Hematopoietic multipotent progenitor cell treated with erythropoietin and hydrocortisone succinate and interleukin-3 and kit ligand, for 4 days (in vitro differentiated cells): ENCODE measurements at regions not wholly inside any gene's neighbourhood (a gene's known extent, or its start where the extent isn't known, plus 50 kb on each side); places are given as distances from the start of the nearest gene placed in this dataset.
A peak's percentile ranks its signal among the peaks of the same experiment; 100 is the strongest.
"Not testable (repeated sequence)": the region's sequence is repeated elsewhere in the genome, so short reads cannot be mapped to it uniquely, and the experiment has no call there.

Source experiments
- DNase-seq: peaks from one replicate; pipeline ENCODE4 v3.0.0-alpha.2; 2015

DNA sequence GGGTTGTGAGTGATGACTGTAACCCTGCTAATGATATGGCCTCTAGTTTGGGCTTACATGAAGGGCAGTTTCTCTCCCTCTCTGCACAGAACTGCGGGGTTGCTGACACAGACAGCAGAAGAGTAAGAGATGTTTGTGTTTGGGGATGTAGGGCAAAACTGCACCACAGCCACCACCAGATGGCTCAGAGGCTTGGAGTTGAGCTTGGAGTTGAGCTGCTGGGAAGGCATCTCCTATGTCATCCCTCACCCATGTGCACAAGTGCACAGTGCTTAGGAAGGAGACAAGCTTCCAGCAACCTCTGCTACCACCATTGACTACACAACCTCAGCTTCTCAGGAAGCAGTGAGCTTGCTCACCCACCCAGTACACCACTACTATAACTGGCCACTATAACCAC lies 303.9 kb upstream of the DEFB112 start:
- DNase-seq: no peak

DNA sequence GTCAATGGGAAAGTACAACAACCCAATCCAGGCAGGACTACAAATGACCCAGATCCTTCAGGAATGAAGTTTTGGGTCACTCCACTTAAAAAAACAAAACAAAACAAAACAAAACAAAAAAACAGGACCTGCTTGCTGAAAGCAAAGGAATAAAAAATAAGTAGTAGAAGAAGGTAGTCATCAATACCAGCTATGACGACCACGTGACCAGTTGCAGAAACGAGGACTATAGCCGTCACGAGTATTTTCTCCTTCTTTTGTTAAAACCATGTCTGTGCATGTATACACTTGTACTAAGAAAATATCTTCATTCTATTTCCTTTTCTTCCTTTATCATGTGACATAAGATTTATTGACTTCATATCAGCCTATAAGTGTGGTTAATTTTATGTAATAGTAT lies 308.4 kb upstream of the DEFB112 start:
- no peak for DNase-seq

DNA sequence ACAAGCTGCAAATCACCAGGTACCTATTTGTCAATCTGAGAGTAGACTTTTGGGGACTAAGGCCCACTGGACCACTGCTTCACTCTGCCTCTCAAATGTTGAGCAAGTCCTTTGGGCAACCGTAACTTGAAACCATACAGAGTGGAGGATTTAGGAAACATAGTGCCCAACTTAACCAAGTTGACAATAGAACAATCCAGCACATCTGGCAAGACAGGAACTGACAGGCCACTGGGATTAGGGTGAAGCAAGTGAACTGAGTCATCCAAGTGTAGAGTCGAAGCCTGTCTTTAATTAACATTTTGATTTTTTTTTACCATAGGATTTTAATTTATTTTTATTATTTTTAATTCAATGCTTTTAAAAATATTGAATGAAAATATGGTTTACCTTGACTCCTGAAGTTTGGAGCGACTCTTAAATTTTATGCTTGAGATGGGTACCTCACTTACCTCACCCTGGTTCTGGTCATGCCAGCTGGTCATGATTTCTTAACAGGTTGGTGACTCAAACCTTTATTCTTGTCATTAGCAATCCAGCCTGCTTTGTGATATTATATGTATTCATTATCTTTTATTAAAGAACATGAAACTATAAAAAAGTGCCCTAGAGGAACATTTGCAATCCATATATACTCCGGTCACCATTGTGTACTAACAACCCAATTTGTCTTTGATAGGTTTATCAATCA lies 312.1 kb upstream of the DEFB112 start:
- DNase-seq: no peak

DNA sequence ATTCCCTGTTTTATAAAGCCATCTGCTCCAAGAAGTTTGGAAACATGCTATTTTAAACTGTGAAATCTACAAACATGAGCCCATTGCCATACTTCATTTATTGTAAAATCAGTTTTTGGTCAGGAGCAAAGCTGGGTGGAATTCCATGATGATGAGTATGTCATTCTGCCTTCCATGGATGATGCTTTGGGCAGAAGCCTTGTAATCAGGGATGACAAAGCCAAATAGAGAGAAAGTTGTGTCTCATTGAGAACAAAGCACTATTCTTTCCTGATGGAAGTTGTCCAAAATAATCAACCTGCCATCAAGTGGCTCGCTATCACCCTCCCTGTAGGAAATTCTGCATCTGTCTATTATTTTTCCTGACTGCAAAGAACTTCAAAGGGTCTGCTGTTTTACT lies 313.0 kb upstream of the DEFB112 start:
- DNase-seq: no peak

DNA sequence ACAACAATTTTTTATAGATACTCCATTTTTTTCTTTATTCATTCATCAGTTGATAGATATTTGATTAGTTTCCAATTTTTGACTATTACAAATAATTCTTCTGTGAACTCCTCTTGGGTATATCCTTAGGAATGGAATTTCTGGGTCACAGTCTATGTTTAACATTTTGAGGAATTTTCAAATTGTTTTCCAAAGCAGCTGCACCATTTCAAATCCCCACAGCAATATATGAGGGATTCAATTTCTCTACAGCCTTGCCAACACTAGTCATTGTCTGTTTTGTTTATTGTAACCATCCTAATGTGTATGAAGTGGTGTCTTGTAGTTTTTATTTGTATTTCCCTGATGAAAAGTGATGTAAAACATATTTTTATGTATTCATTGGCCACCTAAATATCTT lies 320.3 kb upstream of the DEFB112 start:
- DNase-seq: no peak

DNA sequence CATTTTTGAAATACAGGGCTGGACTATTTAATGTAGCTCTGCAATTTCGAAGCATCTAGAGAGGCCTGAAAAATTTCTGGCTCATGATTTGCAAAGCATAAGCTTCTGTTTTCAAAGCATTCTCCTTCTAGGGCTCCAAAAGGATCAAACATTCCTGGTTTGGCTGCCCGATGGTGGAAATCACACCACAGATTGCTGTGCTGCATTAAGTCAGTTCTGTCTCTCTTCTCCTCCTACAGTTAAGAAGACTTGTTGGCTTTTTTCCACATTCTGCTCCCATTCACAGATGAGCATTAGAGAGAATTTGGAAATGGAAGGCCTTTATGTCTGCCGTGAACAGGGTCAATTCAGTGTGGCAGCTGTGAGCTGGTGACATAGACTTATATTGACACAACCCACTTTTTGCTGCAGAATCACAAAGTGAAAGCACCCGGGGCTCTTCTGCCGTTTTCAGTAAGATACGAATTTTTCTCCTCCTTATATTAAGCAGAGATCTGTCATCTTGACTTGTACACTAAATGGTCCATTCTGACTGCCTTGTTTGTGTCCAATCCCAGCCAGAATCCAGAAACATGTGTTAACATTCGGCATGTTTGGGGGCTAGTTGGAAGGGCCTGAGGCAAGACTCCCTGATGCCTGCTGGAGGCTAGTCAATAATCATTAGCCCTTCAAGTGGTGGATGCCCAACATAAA lies 330.8 kb upstream of the DEFB112 start:
- no peak for DNase-seq

DNA sequence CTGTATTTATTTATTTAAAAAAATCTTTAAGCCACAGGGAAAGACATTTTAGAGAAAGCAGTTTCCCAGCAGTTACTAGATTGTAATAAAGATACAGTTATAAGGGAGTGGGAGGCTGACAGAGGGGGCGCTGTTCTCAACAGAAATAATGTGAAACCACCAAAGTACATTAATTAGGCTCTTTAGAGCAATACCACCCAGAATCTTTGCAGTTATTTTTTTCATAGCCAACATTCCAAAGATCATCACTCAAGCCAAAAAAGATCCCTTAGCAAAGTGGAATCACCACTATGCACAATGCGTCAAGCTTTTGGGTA lies 331.3 kb upstream of the DEFB112 start:
- DNase-seq: peak; percentile 2

DNA sequence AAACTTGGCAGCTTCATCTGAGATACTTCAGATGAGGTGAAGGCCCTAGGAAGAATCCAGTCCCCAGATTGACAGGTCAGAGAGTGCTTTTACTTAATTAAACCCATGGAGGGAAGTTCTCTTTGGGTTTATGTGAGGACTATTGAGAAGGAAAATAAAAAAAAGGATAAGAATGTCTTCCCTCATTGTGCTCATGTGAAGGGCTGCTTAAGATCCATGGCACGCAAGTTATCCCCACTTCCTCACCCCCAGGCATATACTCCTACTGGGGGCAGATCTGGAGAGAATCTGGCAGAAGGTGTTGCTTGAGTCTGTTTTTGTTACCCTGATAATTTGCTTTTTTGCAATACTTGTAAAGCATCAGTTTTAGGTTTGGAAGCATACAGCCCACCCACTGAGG lies 322.9 kb upstream of the TFAP2D start:
- DNase-seq: no peak

DNA sequence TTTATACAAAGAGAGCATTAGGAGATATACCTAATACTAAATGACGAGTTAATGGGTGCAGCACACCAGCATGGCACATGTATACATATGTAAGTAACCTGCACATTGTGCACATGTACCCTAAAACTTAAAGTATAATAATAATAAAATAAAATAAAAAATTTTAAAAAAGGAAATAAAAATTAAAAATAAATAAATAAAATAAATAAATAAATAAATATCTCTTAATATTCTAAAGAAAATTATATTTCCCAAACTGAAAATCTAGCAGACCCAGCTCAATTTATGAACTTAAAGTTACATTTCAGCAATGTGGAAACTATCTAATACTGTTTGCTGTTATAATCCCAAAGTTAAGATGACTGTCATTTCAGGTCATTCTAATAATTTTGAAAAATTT lies 319.2 kb upstream of the TFAP2D start:
- not testable (repeated sequence) for DNase-seq

DNA sequence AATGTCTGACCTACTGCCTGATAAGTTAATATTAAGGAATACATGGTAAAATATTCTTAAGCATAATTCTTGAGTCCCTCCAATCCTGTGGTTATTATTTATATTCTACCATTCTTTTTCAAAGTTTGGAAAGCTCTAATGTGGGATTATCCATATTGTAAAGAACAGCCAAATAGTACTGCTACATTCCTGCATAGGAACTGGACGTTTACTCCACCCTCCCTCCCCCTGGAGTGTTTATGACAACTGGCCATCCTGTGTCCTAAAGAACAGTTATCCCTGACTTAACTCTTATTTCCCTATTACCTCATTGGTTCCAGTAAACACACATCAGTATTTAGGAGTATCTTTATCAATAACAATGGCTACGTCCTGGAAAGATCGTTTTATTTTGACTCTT lies 308.7 kb upstream of the TFAP2D start:
- no peak for DNase-seq

DNA sequence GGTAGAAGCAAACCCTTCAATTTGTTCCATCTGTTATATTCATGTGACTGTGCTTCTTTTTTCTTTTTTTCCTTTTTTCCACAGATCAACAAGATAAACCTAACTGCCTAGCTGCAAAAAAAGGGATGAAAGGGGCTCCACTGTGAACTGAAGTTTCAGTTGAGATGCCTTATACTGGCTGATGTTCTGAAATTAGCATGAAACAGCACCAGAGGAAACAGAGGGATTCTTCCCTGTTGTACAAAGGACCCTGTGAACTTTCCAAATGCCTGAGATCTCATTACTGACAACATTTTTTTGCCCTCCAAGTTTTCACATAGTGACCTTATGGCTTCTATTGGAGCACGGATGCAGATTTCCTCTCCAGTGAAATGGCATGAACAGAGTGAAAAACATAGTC lies 302.7 kb upstream of the TFAP2D start:
- no peak for DNase-seq

DNA sequence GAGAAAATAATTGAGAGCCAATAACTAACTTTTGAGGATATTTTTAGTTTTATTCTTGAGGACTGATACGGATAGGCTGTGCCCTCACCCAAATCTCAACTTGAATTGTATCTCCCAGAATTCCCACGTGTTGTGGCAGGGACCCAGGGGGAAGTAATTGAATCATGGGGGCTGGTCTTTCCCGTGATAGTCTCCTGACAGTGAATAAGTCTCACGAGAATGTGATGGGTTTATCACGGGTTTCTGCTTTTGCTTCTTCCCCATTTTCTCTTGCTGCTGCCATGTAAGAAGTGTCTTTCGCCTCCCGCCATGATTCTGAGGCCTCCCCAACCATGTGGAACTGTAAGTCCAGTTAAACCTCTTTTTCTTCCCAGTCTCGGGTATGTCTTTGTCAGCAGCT lies 292.3 kb upstream of the TFAP2D start:
- not testable (repeated sequence) for DNase-seq

DNA sequence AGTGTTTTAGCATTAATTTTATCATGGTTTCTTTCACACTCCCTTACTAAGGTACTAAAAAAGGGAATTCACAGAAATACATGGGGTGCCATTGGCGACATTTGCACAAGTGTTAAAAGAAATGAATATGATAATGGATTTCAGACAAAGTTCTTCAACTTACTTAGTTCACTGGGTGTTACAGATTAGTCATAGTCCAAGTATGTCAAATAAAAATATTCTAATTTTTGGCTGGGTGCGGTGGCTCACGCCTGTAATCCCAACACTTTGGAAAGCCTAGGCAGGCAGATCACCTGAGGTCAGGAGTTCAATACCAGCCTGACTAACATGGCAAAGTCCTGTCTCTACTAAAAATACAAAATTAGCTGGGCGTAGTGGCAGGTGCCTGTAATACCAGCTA lies 286.1 kb upstream of the TFAP2D start:
- DNase-seq: no peak

DNA sequence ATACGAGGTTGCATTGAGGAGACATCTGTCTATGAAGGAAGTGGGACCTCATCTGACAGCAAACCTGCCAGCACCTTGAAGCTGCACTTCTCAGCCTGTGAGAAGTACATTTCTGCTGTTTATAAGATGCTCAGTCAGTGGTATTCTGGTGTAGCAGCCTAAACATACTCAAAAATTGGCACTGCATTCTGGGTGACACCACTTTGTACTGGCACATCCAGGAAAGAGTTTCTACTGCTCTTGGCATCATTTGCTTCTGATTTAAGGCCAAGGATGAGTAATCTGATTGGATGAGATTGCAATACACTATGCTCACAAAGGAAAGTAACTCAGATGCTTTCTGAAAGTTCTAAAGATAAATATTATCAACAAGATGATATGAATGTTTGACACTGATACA lies 275.4 kb upstream of the TFAP2D start:
- DNase-seq: no peak

DNA sequence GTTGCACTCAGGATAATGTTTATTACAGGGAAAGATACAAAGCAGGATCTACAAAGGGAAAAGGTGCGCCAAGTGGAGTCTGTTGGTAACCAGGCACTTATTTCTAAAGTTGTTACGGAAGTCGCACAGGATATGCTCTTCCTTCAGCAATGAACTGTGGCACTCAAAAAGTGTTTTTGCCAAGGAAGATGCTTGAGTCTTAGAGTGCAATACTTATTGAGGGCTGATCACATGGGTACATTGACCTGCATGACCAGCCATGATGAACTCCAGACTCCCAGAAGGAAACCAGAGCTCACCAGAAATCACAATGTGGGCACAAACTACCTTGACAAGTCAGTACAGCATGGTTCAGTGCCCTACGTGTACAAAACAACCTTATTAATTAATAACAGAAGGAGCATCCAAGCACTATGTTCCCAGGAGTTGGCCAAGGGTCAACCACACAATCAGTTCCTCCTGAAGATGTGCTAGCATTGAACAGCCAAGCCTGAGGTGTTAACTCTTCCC lies 270.7 kb upstream of the TFAP2D start:
- no peak for DNase-seq

DNA sequence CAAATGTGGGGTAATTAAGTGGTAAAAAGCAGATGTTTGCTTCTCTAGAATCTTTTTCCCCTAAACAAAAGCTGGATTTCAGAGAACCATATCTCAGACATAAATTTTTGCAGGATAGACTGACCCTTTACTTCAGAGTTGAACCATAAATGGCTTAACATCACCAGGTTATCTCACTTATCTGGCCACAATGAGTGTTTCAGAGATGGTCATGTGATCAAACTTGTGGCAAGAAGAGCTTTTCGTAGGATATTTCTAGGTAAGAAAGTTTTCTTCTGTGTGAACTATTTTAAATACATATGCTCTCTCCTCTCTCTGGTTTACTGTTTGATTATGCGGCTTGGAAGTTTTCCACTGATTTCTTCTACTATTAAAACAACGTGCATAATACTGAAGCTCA lies 270.2 kb upstream of the TFAP2D start:
- no peak for DNase-seq

DNA sequence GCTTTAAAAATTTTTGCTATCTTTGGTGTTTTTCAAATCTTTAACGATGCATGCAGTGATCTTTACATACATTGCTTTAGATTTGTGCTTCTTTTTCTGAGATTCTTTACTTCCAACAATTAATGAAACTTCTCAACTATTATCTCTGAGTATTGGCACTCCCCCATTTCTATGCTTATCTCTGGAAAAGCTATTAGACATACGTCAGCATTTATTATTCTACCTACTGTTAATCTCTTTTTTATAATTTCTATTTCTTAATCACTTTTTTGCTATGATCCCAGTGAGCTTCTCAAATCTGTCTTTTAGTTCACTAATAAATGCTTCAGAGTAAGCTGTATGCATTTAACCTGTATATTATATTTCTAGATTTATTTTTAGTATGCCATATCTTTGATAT lies 264.2 kb upstream of the TFAP2D start:
- DNase-seq: no peak

DNA sequence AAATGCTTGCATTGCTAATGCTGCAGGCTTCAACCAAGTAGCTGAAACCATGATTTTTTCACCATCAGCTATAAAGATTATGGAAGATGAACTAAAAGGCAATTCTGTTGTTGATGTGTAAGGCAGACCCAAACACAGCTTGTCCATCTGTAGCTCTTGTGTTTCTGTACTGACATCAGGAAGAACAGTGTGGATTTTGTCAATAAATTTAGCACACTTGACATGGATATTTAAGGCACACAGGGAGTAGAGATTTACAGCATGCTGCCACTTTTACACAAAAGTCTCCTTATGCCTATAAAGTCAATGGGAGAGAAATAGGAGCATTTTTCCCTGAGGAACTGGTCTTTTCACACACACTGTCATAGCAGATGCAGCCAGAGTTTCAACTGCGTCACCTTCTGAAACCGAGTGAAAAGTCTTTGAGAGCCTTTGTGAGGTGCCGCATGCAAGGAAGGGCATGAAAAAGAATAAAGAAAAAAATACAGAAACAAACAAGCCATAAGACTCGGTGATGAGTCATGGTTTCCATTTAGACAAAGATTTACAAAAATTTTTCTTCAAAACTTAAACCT lies 261.4 kb upstream of the TFAP2D start:
- DNase-seq: no peak

DNA sequence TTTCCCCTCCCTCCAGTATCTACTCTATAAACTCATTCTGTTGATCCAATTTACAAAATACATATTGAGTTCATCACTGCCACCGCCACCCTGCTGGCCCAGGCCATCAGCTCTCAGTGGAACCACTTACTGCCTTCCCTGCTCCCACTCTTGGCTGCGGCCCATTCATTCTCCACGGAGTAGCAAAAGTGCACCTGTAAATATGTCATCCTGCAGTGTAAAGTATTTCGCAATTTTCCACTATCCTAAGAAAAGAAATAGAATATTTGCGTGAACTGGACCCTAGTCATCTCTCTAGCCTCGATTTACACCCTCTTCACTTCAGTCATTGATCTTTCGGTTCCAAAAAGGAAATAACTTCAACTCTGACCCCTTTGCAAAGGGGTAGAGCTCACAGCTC lies 258.3 kb upstream of the TFAP2D start:
- DNase-seq: no peak

DNA sequence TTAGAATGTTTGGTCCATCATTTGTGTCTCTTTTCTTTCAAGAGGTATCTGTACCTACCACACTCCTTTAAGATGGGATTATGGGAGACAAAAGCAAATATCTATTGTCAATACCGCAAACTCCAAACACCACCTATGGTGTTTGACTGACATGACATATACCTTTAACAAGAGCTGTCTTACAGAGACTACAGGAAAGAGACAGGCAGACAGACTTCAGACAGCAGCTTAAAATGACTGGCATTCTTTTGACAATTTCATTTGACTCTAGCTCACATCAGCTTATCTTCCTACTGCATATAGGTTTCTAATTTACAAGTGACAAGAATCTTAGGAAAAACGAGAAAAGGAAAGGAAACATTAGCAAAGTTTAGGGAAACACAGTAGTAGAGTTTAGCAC lies 256.0 kb upstream of the TFAP2D start:
- DNase-seq: no peak

DNA sequence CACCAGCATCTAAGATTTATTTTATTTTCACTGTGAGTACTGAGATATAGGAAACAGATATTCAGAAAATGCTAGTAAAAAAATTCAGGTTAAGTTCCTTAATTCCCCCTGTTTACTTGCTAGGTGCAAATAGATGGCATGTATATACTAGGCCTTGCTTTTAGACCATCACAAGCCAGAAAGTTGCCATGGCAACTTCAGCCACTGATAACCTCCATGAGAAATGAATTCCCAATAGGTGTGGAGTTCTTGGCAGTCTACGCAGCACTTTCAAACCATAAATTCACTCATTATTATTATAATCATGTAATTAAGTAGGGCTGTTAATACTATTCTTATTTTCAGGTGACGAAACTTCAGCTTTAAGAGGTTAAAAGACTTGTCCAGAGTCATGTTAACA lies 251.6 kb upstream of the TFAP2D start:
- no peak for DNase-seq

DNA sequence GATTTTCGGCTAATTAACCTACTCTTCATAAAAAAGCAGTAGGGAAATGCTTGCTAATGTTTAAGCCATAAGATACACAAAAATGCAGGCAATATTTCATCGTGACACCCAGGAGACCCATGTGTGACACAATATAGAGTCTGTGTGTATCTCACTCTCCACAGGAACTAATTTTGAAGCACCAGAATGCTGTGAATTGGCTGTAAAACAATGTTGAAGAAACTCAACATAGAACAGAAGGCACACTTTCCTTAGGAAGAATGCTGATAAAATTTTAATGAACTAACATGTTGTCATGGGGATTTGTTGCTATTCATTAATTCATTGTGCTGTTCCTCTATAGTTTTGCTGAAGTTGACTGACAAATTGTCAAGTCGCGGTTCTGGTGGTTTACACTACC lies 249.4 kb upstream of the TFAP2D start:
- no peak for DNase-seq

DNA sequence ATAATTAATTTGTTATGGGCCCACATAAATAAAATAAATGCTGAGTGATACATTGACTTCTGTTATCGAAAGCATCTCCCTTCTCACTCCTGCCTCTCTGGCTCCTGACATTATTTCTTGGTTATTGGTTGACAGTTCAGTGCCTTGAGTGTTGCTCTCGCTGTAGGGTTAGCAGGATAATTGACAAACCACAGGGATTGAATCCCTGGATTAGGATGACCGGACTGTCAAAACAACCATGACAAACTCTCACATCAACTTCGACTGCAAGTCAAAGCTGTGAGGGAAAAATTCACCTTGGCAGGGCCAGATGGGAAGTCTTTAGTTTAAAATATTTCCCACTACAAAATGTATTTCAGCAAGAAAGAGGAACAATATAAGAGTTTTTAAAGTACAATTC lies 245.4 kb upstream of the TFAP2D start:
- DNase-seq: no peak

DNA sequence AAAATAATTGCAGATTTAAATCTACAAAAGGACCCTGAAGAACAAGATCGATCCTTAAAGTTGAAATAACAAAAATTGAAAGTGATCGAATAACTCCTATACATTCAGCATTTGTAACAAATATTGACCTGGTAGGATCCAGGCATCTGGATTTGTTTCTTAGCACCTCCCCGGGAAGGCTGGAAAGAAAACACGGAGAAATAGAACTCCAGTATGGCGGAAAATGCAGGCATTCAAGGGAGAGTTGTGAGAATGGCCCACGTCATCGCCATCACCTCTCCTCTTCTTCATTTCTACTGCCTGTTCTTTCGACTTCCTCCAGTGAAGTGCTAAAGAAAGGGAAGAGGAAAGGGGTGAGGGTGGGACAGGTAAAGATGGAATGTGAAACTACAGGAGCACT lies 242.3 kb upstream of the TFAP2D start:
- no peak for DNase-seq

DNA sequence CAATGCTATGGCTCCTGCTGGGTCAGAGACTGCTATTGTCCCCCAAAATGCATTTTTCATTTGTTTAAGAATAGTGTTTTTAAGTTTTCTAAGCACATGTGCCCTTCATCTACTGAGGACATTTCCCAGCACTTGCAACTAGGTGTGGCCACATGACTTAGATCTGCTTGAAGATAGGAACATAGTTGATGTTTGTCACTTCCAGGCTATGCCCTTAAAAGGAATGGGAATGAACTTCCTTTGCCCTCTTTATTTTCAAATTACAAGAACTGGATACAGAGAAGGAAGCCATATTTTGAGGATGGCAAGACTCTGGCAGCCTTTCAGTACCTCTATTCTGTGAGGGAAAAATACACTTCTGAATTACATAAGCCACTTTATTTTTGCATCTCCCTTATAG lies 203.0 kb upstream of the TFAP2D start:
- DNase-seq: no peak
